Suprapubic skin (tissue), 3 donors: ENCODE measurements at regions not wholly inside any gene's neighbourhood (a gene's known extent, or its start where the extent isn't known, plus 50 kb on each side); places are given as distances from the start of the nearest gene placed in this dataset.

ENCODE experiments used
- EP300 ChIP-seq: sonication (generic); formaldehyde crosslinking; IDR thresholded peaks from one replicate; pipeline ENCODE4 v1.6.1; 2017; ENCODE audit warnings: antibody characterized with exemption
- POLR2A ChIP-seq, 2 donors: fragments of 450-650 bp; IDR thresholded peaks; one replicate each; pipeline ENCODE4 v1.6.1; 2017; ENCODE audit warnings: antibody characterized with exemption in 2 of 2, mild to moderate bottlenecking in 2 of 2, moderate library complexity in 2 of 2
- TF ChIP-seq, protein P1 (sequence below), 2 donors: fragments of 200-600 bp in 1 of 2; fragments of 450-650 bp in 1 of 2; sonication (generic) in 1 of 2; IDR thresholded peaks; one replicate each; pipeline ENCODE4 v1.5.1; 2016 to 2019; ENCODE audit warnings: antibody characterized with exemption in 2 of 2, mild to moderate bottlenecking in 1 of 2, moderate library complexity in 1 of 2

GRCh38 chr12:132422381-132423043 lies 67.4 kb upstream of the FBRSL1 start:
- TF ChIP-seq, protein P1, sequence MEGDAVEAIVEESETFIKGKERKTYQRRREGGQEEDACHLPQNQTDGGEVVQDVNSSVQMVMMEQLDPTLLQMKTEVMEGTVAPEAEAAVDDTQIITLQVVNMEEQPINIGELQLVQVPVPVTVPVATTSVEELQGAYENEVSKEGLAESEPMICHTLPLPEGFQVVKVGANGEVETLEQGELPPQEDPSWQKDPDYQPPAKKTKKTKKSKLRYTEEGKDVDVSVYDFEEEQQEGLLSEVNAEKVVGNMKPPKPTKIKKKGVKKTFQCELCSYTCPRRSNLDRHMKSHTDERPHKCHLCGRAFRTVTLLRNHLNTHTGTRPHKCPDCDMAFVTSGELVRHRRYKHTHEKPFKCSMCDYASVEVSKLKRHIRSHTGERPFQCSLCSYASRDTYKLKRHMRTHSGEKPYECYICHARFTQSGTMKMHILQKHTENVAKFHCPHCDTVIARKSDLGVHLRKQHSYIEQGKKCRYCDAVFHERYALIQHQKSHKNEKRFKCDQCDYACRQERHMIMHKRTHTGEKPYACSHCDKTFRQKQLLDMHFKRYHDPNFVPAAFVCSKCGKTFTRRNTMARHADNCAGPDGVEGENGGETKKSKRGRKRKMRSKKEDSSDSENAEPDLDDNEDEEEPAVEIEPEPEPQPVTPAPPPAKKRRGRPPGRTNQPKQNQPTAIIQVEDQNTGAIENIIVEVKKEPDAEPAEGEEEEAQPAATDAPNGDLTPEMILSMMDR (IDR thresholded peaks at IDR 0.05): no peak
- TF ChIP-seq POLR2A (IDR thresholded peaks at IDR 0.05): no peak
- TF ChIP-seq EP300: no peak
